GM19452 (cell line): ENCODE measurements at regions not wholly inside any gene's neighbourhood (a gene's known extent, or its start where the extent isn't known, plus 50 kb on each side); places are given as distances from the start of the nearest gene placed in this dataset.

Experiments
- ATAC-seq: cut with Tn5 transposase; IDR thresholded peaks from one replicate; pipeline ENCODE4 v1.9.1; 2021; ENCODE audit not compliant: unreplicated experiment

GRCh38 chr14:85236296-85236695 lies 293.6 kb upstream of the FLRT2 start:
- ATAC-seq: no peak

DNA sequence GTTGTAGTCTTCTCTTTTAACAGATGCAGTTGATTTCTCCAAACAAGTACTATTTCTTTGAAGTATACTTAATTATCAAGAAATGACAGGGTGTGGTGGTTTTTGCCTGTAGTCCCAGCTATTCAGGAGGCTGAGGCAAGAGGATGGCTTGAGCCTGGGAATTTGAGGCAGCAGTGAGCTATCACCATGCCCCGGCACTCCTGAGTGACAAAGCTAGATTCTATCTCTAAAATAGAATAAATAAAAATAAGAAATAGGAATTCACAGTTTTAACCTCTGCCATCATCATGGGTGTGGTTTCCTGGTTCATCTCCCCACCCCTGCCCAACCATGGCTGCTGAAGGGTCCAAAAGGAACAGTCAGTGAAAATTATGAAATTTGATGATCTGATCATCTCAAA lies 290.2 kb upstream of the FLRT2 start:
- no peak for ATAC-seq

- no peak for ATAC-seq
These were observed 288.7 kb upstream of the FLRT2 start for GRCh38 chr14:85241022-85241855.

GRCh38 chr14:85242666-85243065 lies 287.3 kb upstream of the FLRT2 start:
- no peak for ATAC-seq

DNA sequence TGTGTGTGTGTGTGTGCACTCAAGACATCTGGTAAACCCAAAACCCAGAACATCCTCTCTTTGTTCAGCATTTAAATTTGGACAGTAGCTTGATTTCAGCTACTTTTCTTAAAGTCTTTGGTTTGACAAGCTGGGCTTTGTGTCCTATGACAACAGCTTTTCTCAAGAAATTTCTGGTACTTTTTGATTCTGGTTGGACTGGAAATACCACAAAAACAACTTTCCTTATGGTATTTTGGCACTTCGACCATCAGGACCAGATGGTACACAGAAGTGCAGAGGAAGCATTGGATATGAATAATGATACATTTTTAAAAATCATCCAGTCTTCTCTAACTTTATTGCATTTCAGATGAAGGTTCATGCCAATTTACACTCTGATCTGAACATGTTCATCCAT lies 286.6 kb upstream of the FLRT2 start:
- no peak for ATAC-seq

- no peak for ATAC-seq
These were observed 282.9 kb upstream of the FLRT2 start for GRCh38 chr14:85247071-85247470.

DNA sequence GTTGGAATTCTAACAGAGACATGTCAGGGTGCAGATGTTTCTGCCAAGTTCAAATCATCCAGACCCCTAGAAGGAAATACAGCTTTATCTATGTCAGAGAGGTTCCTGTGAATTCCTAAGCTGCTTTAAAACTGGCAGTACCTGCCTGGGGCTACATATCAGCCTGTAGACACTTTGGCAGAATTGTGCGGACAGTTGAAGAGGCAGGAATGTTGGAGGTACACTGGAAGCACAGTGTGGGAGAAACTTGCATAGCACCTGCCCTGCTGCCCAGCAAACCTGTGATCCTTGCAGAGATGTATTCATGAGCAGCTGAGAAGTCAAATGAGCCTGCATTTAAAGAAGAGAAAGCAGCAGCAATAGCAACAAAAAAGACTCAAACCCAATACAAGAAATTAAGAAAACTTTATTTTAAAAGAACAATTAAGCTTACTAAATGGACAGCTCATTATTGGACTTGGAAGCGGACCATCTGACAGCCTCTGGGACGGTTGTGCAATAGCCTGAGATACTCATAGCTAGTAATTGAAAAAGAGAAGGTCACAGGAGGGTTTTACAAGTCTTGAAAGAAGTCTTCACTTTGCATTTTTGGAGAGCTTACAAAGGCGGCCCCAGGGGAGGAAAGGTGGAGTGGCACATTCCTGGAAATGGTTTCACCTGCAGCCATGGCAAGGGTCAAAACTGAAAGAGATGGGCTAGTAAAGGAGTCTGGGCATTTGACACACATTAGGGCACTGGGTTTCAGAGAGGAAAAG lies 280.9 kb upstream of the FLRT2 start:
- no peak for ATAC-seq

DNA sequence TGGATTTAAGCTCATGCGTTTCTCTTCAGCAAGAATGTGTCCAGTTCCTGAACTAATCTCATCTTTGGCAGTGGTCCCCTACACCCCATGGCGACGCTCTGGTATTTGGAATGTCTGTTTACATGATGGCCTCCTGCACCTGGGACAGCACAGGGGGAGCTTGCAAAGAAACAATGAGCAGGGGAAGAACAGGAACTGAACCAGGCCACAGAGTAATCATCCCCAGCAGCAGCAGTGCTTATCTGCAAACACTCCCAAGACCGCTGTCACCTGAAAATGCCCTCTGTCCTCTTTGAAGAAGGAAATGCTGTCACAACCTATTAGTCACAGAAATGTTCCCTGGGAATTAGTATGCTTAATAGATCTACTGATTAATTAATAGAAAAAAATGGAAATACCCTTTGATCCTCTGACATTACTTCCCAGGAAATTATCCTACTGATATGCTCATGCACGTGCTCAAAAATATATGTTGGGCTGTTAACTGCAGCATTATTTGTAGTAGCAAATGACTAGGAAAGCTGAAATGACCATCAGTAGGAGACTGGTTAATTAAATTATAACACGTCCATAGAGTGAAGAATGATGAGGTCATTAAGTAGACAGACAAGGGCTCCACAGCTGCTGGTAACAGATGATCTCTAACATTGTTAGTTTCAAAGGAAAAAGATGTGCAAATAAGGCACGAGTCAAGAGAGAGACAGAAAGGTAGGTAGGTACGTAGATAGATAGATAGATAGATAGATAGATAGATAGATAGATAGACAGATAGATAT lies 279.3 kb upstream of the FLRT2 start:
- ATAC-seq: no peak

- no peak for ATAC-seq
These were observed 277.9 kb upstream of the FLRT2 start for GRCh38 chr14:85252011-85252410.

GRCh38 chr14:85254711-85255110 lies 275.2 kb upstream of the FLRT2 start:
- no peak for ATAC-seq

DNA sequence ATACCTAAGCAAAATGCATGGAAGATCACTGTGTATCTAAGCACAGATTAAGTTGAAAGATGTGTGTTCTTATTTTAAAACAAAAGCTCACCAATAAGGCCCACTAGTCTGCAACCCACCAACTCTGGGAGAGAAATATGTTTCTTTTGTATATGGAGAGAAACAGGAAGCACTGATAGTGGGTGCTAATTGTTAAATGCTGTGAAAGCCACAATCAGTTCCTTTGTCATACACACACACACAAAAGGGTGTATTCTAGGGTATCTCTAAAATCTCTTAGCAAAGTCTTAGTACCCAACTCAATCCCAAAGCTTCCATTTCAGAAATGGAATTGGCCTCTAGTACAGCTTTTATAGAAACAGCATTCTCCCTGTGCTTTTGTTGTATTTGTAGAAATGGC lies 272.7 kb upstream of the FLRT2 start:
- no peak for ATAC-seq

DNA sequence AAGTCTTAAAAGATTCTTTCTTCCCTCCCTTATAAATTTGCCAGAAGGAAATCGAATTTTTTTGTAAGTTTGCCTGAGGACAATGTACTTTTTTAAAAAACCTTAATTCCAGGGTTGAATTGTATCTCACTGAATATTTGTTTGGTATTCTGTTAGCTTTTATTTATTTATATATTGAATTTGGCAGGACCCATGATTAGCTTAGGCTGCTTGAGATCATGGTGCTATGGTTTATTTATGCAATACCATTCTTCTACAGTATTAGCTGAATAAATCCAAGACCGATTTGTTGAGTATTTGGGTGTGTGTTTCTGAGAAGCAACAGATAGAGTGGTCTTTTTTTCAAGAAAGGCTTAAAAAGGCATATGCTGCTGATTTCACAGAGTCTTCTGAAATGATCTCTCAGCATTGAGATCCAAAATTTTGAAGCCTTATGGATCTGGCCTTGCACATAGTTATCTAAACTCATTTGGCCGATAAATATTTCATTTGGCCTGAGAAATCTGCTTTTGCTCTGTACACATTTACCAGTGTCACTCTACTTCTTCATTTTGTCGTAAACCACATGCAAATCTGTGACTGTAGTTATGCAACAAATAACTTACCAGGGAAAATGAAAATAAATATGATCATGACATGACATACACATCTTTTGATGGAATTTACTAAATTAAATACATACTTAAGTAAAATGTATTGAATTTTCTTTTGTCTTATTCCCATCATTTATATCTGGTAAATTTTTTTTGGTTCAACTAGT lies 265.8 kb upstream of the FLRT2 start:
- ATAC-seq: no peak

- no peak for ATAC-seq
These were observed 256.8 kb upstream of the FLRT2 start for GRCh38 chr14:85273099-85273677.

- ATAC-seq: no peak
These were observed 256.0 kb upstream of the FLRT2 start for GRCh38 chr14:85273952-85274351.

DNA sequence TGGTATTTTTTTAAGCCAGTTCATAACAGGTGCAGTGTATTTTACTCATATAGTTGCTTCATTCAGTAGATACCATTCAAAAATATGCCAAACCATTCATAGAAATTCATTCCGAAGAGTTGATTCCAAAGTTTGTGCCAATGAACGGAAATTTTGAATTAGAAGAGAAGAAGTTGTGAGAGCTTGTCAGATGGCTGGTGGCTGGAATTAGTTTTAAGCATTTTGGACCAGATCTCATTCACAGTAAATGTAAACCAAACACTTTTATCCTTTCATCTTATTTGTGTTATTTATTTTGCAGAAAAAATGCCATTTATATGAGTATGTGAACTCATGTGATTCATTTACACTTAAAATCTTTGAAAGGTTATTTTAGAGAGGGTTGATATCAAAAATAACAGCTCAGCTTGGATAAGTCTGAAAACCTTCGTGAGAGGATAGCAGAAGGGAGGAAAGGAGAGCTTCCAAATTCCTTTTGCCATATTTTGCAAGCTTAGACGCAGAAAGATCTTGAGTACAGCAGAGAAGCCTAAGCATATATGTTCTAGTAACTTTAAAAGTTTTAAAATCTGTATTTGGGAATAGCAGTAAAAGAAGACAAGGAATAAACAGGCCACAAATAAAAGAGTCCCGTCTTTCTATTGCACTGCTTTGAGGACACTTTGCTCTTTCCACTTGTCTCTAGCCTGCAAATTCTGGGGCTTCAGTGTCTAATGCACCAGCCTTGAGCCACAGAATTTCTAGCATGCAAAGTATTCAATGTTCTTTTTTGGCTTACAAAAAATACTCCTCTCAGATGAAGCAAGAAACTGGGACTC lies 253.6 kb upstream of the FLRT2 start:
- no peak for ATAC-seq

GRCh38 chr14:85276979-85277228 lies 253.0 kb upstream of the FLRT2 start:
- ATAC-seq: no peak

- ATAC-seq: no peak
These were observed 250.5 kb upstream of the FLRT2 start for GRCh38 chr14:85279407-85279806.

- no peak for ATAC-seq
These were observed 249.9 kb upstream of the FLRT2 start for GRCh38 chr14:85280074-85280473.

DNA sequence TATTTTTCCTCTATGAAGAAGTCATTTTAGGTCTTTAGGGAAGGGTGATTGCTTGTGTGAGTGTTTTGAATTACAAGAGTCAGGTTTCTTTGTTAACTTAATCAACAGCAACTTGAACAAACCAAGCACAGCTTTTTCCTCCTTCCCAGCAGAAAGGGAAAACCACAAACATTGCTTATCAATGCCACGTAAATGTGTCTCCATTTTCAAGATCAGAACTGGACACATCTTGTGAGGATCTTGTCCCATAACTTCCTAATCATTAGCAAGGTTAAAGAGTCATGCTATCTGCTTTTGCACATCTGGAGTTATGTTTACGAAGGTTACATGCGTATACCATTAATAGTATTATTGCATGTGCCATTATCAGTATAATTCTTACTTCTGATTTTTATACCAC lies 248.0 kb upstream of the FLRT2 start:
- ATAC-seq: no peak

DNA sequence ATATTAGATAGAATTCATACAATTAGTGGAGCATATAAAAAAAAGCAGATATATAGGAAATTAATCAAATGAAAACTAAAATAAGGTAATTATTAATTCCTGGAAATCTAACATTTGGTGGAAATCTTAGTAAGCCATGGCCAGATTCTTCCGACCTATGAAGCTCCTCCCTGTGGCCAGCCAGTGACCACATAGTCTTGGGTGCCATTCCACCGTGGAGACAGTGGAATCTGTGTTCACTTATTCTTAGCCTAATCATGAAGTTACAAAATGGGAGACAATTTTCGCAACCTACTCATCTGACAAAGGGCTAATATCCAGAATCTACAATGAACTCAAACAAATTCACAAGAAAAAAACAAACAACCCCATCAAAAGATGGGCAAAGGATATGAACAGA lies 241.9 kb upstream of the FLRT2 start:
- no peak for ATAC-seq
